ENCODE measurements at regions not wholly inside any gene's neighbourhood (a gene's known extent, or its start where the extent isn't known, plus 50 kb on each side); places are given as distances from the start of the nearest gene placed in this dataset.

DNA sequence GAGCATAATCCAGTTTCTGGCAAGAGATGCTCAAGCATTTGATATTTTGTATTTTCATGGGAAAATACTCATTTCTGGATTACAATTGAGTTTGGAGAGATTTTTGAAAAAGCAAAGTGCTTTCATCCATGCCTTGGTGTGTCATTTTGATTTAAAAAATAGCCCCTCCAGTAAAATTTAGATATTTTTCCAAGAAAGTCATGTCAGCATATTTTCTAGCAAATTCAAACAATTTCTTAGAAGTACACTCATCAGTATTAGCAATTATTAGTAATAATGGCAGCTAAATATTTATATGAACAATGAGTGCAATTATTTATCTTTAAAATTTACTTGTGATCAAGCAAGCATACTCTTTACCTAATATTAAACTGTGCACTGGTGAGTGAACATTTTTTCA is 102.2 kb upstream of the TMEM161B start:
- Histone ChIP-seq H3K79me2 (ENCODE audit: control insufficient read depth in 1 of 2, insufficient read depth in 2 of 2, low read length in 2 of 2) (no peaks in the 10 kb centered on the region), H3K4me1 (replicated peaks in 1 of 4; ENCODE audit: control insufficient read depth in 3 of 4, insufficient read depth in 4 of 4, low read length in 3 of 4) (peaks cover 0 to 2% (median 0%) of the 10 kb centered on the region in 4 experiments; a peak in 1 of 7 replicates), H3K9ac (replicated peaks in 1 of 4; ENCODE audit: extremely low read depth in 1 of 4, low read depth in 3 of 4, low read length in 3 of 4) (no peak overlapping the region), H3K4me2 (ENCODE audit: insufficient read depth in 1 of 2, low read depth in 2 of 2, low read length in 2 of 2) (no peak overlapping the region), H2AFZ (ENCODE audit: low read length) (no peak overlapping the region), H2BK5ac (ENCODE audit: low read depth, low read length) (no peak overlapping the region), H2BK120ac (replicated peaks; ENCODE audit: low read depth, low read length) (no peak overlapping the region), H4K8ac (ENCODE audit: extremely low read depth, insufficient read depth, low read length) (no peak overlapping the region), H3K14ac (ENCODE audit: insufficient read length) (no peak overlapping the region), H3K27me3 (replicated peaks in 1 of 4; ENCODE audit: control insufficient read depth in 3 of 4, extremely low read depth in 1 of 4, insufficient read depth in 3 of 4, low read length in 3 of 4) (no peaks in the 10 kb centered on the region), H4K20me1 (replicated peaks in 1 of 2; ENCODE audit: control insufficient read depth in 1 of 2, insufficient read depth in 2 of 2, low read length in 2 of 2) (no peaks in the 10 kb centered on the region), H2AK5ac (ENCODE audit: low read depth, low read length) (no peak overlapping the region), H2BK15ac (ENCODE audit: low read length) (no peak overlapping the region), H4K5ac (ENCODE audit: insufficient read length, low read depth, low read length) (no peak overlapping the region), H4K91ac (replicated peaks; ENCODE audit: insufficient read length, low read length) (no peak overlapping the region), H3K18ac (ENCODE audit: extremely low read depth, low read length) (no peak overlapping the region), H3K79me1 (ENCODE audit: low read depth, low read length) (no peaks in the 10 kb centered on the region), H3K9me3 (ENCODE audit: insufficient read depth in 2 of 2, low read depth in 1 of 2, low read length in 1 of 2) (no peaks in the 10 kb centered on the region), H2BK20ac (ENCODE audit: low read length) (no peak overlapping the region), H3K56ac (replicated peaks; ENCODE audit: insufficient read length, low read depth, low read length) (no peak overlapping the region), H3K4ac (replicated peaks; ENCODE audit: insufficient read length, low read depth, low read length) (no peak overlapping the region), H3K23ac (ENCODE audit: insufficient read length) (no peak overlapping the region), H3K4me3 (ENCODE audit: extremely low read depth in 1 of 4, insufficient read depth in 2 of 4, low read depth in 3 of 4, low read length in 4 of 4) (no peak overlapping the region), H3K23me2 (ENCODE audit: low read depth, low read length) (no peaks in the 10 kb centered on the region), H3K27ac (ENCODE audit: low read depth, low read length) (no peak overlapping the region), H2BK12ac (ENCODE audit: low read depth, low read length) (no peak overlapping the region), H3K36me3 (ENCODE audit: control insufficient read depth in 2 of 4, insufficient read depth in 4 of 4, low read length in 3 of 4) (no peaks in the 10 kb centered on the region)
- DNase-seq (ENCODE audit: low read depth in 1 of 2, low spot score in 2 of 2), result no peak
- ChIA-PET POLR2A (ENCODE audit: partially characterized antibody) (interaction anchor here (0.8 kb wide), 1 partner anchor 18 kb away, joined by 5 read pairs; no protein-coding TSS in a partner anchor), CTCF (ENCODE audit: partially characterized antibody) (no interaction called here)
- no peak for FAIRE-seq
- no peak for TF ChIP-seq PHF8 (conservative IDR thresholded peaks at IDR 0.05; ENCODE audit: low read depth, low read length)
- TF ChIP-seq TBP (IDR thresholded peaks at IDR 0.05; ENCODE audit: low read depth, low read length), result no peak
- no peak for TF ChIP-seq CHD1 (IDR thresholded peaks at IDR 0.05; ENCODE audit: low read depth, low read length)
- TF ChIP-seq RAD21 (IDR thresholded peaks at IDR 0.05 in 1 of 2, conservative IDR thresholded peaks at IDR 0.05 in 1 of 2; ENCODE audit: low read depth in 2 of 2, low read length in 2 of 2), result no peak
- no peak for TF ChIP-seq FOSL1 (IDR thresholded peaks at IDR 0.05; ENCODE audit: insufficient read depth, low read depth, low read length)
